GM12891 (cell line): ENCODE measurements at regions not wholly inside any gene's neighbourhood (a gene's known extent, or its start where the extent isn't known, plus 50 kb on each side); places are given as distances from the start of the nearest gene placed in this dataset.

Experiments used
- PAX5 ChIP-seq: IDR thresholded peaks from 2 replicates; pipeline ENCODE4 v1.6.1; 2011; ENCODE audit warnings: low read length, moderate library complexity, mild to moderate bottlenecking; ENCODE audit not compliant: insufficient read depth, severe bottlenecking
- POLR2A ChIP-seq: IDR thresholded peaks from 2 replicates; pipeline ENCODE4 v1.6.1; 2011; ENCODE audit warnings: low read depth, low read length, control low read depth
- POLR2AphosphoS5 ChIP-seq: IDR thresholded peaks from 2 replicates; pipeline ENCODE4 v1.6.1; 2011; ENCODE audit warnings: low read depth, low read length, control low read depth
- SPI1 ChIP-seq: IDR thresholded peaks from 2 replicates; pipeline ENCODE4 v1.6.1; 2011; ENCODE audit warnings: low read depth, low read length, control low read depth
- TAF1 ChIP-seq: IDR thresholded peaks from 2 replicates; pipeline ENCODE4 v1.6.1; 2011; ENCODE audit warnings: low read depth, low read length, control low read depth

- TF ChIP-seq TAF1 (no peak), POLR2A (no peak), POLR2AphosphoS5 (no peak), PAX5 (no peak), SPI1 (no peak)
These were observed 271.7 kb downstream of the DUSP10 start for GRCh38 chr1:221470000-221470698.
